HG03520 (cell line): ENCODE measurements at regions not wholly inside any gene's neighbourhood (a gene's known extent, or its start where the extent isn't known, plus 50 kb on each side); places are given as distances from the start of the nearest gene placed in this dataset.

Source experiments
- ATAC-seq: cut with Tn5 transposase; IDR thresholded peaks from one replicate; pipeline ENCODE4 v1.9.1; 2021; ENCODE audit warnings: mild to moderate bottlenecking, moderate library complexity; ENCODE audit not compliant: unreplicated experiment

DNA sequence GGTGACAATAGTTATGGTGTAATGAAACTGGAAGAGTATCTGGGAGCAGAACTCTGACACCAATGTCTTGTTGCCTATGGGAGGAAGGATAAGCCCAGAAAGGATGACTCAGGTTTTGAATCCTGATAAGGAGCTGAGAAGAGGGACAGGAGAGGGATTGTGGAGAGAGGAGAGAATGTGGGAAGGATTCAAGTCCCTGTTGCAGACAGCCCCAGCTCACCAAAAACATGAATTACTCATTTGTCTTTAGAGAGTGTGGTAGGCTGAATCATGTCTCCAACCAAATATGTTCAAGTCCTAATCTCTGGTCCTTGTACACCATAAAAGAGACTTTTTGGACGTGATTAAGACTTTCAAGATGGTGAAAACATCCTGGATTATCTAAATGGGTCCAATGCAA is 206.9 kb upstream of the PHYHIPL start:
- no peak for ATAC-seq

DNA sequence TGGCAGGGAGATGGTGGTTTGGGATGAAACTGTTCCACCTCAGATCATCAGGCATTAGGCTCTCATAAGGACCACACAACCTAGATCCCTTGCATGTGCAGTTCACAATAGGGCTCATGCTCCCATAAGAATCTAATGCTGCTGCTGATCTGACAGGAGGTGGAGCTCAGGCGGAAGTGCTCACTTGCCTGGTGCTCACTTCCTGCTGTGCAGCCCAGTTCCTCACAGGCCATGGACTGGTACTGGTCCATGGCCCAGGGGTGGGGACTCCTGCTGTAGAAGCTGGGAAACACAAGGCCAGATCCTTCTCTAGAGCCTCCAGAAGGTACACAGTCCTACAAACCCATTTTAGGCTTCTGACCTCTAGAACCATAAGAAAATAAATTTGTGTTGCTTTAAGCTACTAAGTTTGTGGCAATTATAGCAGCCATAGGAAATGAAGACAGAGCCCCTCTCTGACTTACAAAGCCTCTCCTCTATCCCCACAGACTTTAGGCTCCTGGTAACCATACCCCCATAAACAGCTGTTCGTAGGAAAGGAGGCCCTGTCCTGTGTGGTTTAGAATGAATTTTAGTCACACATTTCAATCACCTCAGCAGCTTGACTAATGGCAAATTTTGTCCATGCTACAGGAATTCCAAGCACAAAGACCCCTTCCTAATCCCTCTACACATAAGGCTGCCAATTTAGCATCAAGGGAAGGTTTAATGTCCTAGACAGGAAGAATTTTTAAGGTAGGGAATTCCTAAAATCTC is 206.1 kb upstream of the PHYHIPL start:
- ATAC-seq: no peak

GRCh38 chr10:58971211-58971610 is 205.2 kb upstream of the PHYHIPL start:
- ATAC-seq: no peak

DNA sequence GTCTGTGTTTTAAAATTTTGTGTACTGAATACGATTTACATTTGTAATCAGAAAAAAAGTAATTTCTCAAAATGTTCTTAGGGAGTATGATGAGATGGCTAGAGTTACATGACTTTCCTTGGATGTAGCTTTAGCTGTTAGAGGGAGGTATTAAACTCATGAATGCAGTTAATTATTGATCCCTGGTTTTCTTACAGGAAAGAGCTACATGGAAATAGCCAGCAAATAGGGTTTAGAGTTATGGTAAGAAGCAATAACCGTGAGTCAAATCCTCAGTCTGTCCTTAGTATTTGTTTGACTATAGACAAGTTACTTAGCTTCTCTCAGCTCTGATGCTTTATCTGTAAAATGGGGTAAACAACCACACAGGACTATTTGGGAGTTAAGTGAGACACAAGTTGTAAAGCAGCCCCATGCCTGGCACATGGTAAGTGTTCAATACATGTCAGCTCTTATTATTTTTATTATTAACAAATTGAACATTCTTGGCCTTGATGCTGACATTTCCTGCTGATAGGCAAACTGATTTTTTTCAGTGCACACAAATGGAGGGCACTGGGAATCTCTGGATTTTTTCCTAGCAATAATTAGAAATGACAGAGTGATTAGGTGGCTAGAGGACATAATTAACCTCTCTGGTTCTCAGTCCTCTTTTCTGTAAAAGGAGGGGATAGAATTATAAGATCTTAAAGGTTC is 204.5 kb upstream of the PHYHIPL start:
- no peak for ATAC-seq

- ATAC-seq: no peak
These were observed 203.7 kb upstream of the PHYHIPL start for GRCh38 chr10:58972576-58973234.

DNA sequence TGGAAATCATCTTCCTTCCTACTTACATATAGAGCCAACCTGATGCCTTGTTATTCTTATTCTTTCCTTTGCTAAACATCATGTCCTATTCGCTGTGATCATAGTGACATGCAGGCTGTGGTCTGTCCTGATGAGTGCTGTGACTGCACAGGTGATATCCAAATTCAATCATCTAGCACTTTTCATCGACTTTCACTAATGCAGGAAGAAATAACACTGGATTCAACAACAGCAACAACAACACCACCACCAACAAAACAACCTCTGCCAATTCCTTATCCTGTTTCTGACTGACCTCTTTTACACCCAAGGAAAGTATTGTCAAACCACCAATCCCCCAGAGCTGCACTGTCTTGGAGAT is 203.2 kb upstream of the PHYHIPL start:
- no peak for ATAC-seq

DNA sequence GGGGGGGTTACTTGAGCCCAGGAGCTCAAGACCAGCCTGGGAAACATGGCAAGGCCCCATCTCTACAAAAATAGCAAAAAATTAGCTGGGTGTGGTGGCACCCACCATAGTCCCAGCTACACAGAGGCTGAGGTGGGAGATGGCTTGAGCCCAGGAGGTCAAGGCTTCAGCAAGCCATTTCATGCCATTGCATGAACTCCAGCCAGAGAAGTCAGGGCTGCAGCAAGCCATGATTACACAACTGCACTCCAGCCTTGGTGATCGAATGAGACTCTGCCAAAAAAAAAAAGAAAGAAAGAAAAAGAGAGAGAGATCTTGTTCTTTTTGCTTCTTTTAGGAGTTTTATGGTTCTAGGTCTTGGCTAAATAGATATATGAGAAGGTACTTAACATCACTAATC is 200.2 kb upstream of the PHYHIPL start:
- no peak for ATAC-seq

GRCh38 chr10:58979711-58980110 is 196.7 kb upstream of the PHYHIPL start:
- ATAC-seq: no peak

DNA sequence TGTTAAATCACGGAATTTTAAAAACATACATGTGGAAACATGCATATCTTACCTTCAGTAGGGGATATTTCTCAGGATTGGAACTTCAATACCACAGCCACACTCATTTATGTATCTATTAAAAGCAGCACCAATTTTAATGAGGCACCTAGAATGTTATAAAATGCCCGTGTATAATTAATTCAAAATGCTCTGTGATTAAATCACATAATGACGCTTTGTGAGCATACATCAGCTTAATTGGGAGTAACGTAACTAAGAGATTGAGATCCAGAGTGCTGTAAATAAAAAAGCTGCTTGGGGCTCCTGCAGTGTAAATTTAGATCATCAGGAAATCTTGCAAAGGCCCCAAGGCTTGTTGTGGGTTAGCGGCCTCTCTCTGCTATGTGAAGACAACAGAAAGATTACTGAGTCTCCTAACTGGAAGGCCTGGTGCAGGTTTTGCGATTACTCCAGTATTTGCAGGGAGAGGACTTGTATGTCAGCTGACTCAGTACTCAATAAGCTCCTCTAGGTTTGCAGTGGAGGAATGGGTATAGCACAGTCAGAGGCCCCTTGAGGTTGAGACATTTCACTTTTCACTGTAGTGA is 195.5 kb upstream of the PHYHIPL start:
- no peak for ATAC-seq

DNA sequence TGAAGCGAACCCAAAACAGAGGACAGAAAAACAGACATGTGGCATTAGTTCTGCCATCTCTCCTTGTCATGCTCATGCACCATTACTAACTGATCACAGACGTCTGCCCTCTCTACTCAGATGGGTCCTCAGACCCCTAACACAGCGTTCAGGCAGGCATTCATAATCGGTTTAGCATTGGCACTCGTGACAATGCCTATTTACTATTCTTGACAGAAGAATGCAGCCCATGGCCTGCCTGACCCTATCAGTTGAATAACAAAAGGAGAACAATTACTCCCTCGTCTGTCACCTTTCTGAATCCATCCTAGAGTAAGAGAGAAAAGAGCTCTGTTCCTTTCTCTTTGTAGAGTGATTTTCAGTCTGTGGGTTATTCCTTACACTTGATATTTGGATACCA is 194.6 kb upstream of the PHYHIPL start:
- no peak for ATAC-seq

GRCh38 chr10:58982470-58983239 is 193.8 kb upstream of the PHYHIPL start:
- ATAC-seq: no peak

DNA sequence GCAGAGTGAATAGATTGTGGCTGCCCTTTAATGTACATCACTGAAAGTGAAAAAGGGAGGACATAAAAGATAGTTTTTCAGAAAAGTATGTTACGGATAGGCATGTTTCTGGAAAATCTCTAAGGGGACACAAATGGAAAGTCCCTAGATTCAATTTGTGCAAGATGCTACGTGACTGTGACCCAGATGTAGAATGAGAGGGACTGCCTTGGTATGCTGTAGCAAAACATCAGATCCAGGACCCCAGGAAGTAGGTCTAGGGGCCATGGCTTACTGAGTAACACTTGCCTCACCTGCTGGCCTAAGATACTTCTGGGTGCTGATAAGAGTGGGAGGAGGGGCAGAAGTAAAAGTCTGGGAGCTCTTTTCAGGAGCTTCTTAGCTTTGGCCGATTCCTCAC is 191.2 kb upstream of the PHYHIPL start:
- peak; percentile 40 for ATAC-seq

DNA sequence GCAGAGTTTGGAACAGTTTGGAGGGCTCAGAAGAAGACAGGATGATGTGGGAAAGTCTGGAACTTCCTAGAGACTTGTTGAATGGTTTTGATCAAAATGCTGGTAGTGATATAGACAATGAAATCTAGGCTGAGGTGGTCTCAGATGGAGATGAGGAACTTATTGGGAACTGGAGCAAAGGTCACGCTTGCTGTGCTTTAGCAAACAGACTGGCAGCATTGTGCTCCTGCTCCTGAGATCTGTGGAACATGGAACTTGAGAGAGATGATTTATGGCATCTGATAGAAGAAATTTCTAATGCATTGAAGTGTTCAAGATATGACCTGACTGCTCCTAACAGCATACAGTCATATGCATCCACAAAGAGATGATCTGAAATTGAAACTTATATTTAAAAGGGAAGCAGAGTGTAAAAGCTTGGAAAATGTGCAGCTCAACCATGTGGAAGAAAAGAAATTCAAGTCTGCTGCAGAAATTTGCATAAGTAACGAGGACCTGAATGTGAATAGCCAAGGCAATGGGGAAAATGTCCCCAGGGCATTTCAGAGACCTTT is 186.9 kb upstream of the PHYHIPL start:
- no peak for ATAC-seq

GRCh38 chr10:58990693-58991092 is 185.8 kb upstream of the PHYHIPL start:
- ATAC-seq: no peak

GRCh38 chr10:58991856-58992255 is 184.6 kb upstream of the PHYHIPL start:
- ATAC-seq: no peak

DNA sequence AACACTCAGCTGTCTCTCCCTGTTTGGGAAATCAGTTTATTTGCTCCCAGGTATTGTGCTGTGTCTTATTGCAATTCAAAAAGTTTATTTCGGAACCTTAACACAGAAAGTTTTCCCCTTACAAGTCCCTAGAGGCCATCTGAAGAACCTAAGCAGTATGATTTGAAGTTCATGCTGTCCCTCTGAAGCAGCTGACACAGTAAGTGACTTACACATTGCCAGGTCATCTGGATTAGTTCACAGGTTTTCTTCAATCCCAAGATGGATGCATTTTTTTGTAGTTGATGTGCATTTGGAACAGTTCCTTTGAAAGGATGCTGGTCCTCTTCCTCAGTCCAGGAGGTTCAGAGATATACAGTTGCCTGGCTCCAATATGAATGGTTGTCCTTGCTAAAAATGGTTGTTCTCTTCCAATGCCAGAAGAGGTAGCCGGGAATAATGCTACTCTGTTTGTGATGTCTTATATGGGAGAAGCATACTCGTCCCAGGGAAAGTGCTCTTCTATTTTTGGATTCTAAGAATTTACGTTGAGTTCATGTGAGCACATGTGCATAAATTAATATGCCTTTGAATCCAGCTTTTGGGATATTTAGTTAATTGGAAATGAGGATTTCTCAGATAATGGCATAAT is 183.5 kb upstream of the PHYHIPL start:
- ATAC-seq: no peak

DNA sequence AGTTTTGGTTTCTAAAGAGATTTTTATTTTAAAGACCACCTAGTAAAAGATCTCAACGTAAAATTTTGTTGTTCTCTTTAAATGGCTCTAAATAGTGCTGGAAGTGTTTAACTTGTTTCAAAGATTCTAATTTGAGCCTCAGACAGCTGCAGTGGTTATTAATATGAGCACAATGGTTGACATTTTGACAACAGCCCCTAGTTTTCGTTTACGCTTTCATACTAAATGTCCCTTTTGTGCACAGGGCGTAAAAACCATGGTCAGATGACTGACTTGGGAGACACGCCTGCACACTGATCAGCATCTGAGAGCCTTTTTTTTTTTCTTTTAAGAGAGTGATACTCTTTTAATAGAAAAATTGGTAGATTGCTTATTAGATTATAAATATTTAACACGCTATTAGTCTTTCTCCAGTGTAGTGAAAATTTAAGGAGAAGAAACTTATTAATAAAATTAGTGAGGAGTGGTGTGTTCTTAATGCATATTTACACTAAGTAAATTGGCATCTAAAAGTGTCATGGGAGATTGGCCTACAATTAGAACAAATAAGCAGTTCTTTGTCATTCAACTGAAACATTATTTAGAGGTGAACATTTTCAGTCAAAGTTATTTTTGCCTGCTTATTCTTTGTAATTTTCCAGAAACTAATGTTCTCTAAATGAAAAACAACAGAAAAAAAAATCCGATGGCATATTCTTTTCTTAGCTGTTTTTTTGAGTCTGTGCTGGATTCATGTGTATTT is 182.8 kb upstream of the PHYHIPL start:
- ATAC-seq: peak; percentile 86

DNA sequence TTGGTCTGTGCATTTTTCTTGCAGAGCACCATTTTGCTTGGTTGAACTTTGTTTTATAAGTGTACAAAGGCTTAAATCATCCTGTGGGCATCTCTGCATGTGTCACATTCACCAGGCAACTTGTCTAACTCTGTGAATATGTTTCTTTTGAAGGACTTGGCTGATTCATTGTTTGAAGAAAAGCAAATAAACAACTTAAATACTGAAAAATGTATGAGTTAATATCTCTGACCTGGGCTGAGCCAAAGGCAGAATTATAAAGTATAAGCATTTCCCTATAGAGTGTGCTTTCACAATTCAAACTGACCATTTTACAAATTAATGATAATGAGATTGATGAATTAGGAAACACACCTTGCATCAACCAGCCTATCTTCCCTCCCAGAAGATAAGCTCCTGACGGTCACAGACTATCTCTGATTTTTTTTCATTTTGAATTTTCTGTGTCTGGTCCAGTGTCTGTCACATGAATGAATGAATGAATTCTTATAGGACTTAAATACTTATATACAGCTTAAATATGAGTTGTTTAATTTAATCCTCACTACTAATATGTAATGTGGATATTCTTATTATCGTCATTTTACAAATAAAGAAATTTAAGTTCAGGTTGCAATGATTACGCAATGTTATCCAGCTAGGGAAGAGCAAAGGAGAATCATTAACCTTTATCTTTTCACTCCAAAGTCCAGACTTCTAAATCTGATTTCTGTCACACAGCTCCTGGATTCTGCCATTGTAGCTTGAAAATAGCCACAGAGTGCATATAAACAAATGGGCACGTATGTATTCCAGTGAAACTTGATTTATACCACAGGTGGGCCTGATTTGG is 182.0 kb upstream of the PHYHIPL start:
- no peak for ATAC-seq
